ENCODE measurements at regions not wholly inside any gene's neighbourhood (a gene's known extent, or its start where the extent isn't known, plus 50 kb on each side); places are given as distances from the start of the nearest gene placed in this dataset.
A peak's percentile ranks its signal among the peaks of the same experiment; 100 is the strongest.

DNA sequence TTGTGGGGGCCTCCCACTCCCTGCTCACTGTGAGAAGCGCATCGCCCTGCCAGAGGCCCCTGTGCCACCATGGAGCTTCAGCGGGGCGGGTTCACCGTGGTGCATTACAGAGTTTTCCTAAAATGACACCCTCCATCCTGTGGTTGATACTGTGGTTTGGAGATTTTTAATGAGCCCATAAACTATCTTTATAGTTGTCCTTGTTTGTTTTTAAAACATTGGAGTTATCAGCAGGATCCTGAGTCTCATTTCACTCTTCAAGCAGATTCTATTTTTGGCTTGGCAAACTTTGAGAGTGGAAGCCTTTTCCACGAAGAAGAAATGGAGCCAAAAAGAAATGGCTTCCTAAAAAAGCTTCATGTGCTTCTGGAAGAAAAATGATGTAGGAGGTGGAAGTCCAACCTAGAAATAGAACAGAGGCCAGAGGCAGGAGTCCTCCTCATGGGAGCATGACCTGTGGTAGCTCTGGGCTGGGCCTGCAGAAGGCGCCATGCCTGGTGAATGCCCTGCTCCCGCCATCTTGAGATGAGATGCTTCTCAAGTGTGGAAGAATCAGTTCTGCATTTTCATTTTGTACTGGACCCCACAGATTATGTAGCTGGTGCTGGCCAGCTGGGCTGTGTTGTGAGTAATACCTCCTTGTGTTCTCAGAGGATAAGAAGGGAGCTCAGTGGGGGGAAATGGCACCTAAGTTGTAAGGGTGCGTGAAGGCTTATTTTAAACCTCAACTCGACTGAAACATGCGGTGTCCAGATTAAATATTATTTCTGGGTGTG lies 79.0 kb upstream of the RAI14 start:
- H3K79me2 ChIP-seq (ENCODE audit: low read length), result no peaks in the 10 kb centered on the region
- H4K20me1 ChIP-seq (ENCODE audit: insufficient read depth, low read length), result no peaks in the 10 kb centered on the region
- no peak overlapping the region for H3K9ac ChIP-seq (ENCODE audit: low read length)
- H3K9me3 ChIP-seq (ENCODE audit: insufficient read depth, low read length), result no peaks in the 10 kb centered on the region; the same call in 1 of the 2 replicates
- H3K27me3 ChIP-seq (ENCODE audit: low read depth, low read length), result no peaks in the 10 kb centered on the region
- H3K27ac ChIP-seq (ENCODE audit: low read length), result no peak overlapping the region
- H2AFZ ChIP-seq (ENCODE audit: low read depth, low read length), result peak overlapping the region; percentile 46
- peaks cover 47% of the 10 kb centered on the region for H3K4me1 ChIP-seq (ENCODE audit: low read length)
- no peak for TF ChIP-seq EZH2phosphoT487 (IDR thresholded peaks at IDR 0.05; ENCODE audit: low read depth)
- TF ChIP-seq, protein P1, sequence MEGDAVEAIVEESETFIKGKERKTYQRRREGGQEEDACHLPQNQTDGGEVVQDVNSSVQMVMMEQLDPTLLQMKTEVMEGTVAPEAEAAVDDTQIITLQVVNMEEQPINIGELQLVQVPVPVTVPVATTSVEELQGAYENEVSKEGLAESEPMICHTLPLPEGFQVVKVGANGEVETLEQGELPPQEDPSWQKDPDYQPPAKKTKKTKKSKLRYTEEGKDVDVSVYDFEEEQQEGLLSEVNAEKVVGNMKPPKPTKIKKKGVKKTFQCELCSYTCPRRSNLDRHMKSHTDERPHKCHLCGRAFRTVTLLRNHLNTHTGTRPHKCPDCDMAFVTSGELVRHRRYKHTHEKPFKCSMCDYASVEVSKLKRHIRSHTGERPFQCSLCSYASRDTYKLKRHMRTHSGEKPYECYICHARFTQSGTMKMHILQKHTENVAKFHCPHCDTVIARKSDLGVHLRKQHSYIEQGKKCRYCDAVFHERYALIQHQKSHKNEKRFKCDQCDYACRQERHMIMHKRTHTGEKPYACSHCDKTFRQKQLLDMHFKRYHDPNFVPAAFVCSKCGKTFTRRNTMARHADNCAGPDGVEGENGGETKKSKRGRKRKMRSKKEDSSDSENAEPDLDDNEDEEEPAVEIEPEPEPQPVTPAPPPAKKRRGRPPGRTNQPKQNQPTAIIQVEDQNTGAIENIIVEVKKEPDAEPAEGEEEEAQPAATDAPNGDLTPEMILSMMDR (IDR thresholded peaks at IDR 0.05; ENCODE audit: low read depth, low read length), result no peak
- peaks cover 8% of the 10 kb centered on the region for H3K36me3 ChIP-seq (replicated peaks; ENCODE audit: low read depth, low read length)
- H3K4me3 ChIP-seq (ENCODE audit: low read length), result no peak overlapping the region
- no peak overlapping the region for H3K4me2 ChIP-seq (ENCODE audit: low read length)

DNA sequence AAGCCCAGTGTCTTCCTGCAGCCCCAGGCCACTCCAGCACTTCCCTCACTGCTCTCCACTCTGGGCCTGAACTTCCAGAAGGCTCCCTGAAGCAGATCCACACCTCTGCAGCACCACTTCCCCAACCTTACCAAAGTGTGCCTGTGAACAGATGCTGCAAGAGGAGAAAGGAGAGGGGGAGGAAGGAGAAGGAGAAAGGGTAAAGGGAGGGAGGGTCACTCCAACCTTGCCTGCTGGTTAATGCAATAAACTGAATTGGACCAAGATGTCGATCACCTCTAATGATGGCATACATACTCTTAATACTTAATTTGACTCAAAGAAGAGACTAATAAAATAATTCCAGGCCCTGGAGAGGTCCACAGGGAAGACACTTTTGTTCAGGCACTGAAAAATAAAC lies 77.2 kb upstream of the RAI14 start:
- Histone ChIP-seq H3K36me3 (replicated peaks; ENCODE audit: low read depth, low read length) (peaks cover 8% of the 10 kb centered on the region), H3K79me2 (ENCODE audit: low read length) (no peaks in the 10 kb centered on the region), H3K4me2 (ENCODE audit: low read length) (no peak overlapping the region), H4K20me1 (ENCODE audit: insufficient read depth, low read length) (no peaks in the 10 kb centered on the region), H3K4me1 (ENCODE audit: low read length) (peaks cover 58% of the 10 kb centered on the region), H3K27ac (ENCODE audit: low read length) (no peak overlapping the region), H3K9me3 (ENCODE audit: insufficient read depth, low read length) (no peaks in the 10 kb centered on the region; the same call in 1 of the 2 replicates), H3K9ac (ENCODE audit: low read length) (no peak overlapping the region), H3K27me3 (ENCODE audit: low read depth, low read length) (no peaks in the 10 kb centered on the region), H2AFZ (ENCODE audit: low read depth, low read length) (no peak overlapping the region), H3K4me3 (ENCODE audit: low read length) (no peak overlapping the region)
- TF ChIP-seq EZH2phosphoT487 (IDR thresholded peaks at IDR 0.05; ENCODE audit: low read depth), result no peak

DNA sequence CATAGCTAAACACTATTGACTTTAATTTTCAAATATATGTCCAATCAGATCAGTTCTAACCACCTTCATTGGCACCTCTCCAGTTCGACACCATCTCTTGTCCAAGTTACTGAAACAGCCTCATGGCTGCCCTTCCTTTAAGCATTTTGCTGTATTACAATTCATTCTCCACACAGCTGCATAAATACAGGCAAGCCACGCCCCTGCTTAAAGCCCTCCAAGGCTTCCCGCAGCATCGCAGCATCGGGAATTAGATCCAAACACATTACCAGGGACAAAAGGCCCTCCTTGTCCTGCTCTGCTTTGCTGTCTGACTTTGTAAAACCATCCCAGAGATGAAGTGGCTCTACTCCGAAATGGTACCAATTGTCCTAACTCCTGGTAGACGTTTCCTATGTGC lies 75.1 kb upstream of the RAI14 start:
- Histone ChIP-seq H3K9ac (ENCODE audit: low read length) (no peak overlapping the region), H3K4me2 (ENCODE audit: low read length) (no peak overlapping the region), H3K27ac (ENCODE audit: low read length) (peak overlapping the region; percentile 99; the same call in 1 of the 2 replicates), H3K27me3 (ENCODE audit: low read depth, low read length) (no peaks in the 10 kb centered on the region), H2AFZ (ENCODE audit: low read depth, low read length) (no peak overlapping the region), H3K9me3 (ENCODE audit: insufficient read depth, low read length) (no peaks in the 10 kb centered on the region; the same call in 1 of the 2 replicates), H3K4me3 (ENCODE audit: low read length) (no peak overlapping the region), H3K36me3 (replicated peaks; ENCODE audit: low read depth, low read length) (peaks cover 8% of the 10 kb centered on the region), H3K79me2 (ENCODE audit: low read length) (no peaks in the 10 kb centered on the region), H3K4me1 (ENCODE audit: low read length) (peaks cover 65% of the 10 kb centered on the region), H4K20me1 (ENCODE audit: insufficient read depth, low read length) (no peaks in the 10 kb centered on the region)
- TF ChIP-seq, protein P1 (IDR thresholded peaks at IDR 0.05; ENCODE audit: low read depth, low read length), result no peak
- no peak for TF ChIP-seq EZH2phosphoT487 (IDR thresholded peaks at IDR 0.05; ENCODE audit: low read depth)

DNA sequence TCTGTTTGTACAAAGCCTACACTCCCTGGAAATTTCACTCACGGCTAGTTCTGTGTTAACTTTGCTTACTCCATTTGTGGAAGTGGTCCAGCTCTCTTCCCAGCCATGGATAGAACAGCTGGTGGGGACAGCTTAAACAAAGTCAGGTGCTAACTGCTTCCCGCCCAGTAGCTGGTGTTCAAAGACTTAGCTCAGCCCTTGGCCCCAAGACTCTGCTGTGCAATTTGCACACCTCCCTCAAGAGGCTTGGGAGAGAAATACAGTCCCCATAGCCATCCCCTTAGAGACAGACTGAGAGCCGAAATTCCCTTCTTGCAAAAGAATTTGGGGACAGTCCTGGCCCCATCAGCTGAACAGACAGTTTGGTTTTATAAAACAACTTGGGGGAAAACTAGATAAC lies 73.8 kb upstream of the RAI14 start:
- no peaks in the 10 kb centered on the region; the same call in 1 of the 2 replicates for H3K9me3 ChIP-seq (ENCODE audit: insufficient read depth, low read length)
- H3K27ac ChIP-seq (ENCODE audit: low read length), result peak overlapping the region; percentile 99
- H2AFZ ChIP-seq (ENCODE audit: low read depth, low read length), result 0 out of 2 replicates have a peak overlapping the region, but pooled peaks have one; percentile 29
- H3K4me3 ChIP-seq (ENCODE audit: low read length), result no peak overlapping the region
- no peaks in the 10 kb centered on the region for H3K27me3 ChIP-seq (ENCODE audit: low read depth, low read length)
- peak overlapping the region; percentile 73 for H3K4me2 ChIP-seq (ENCODE audit: low read length)
- H3K36me3 ChIP-seq (replicated peaks; ENCODE audit: low read depth, low read length), result peaks cover 8% of the 10 kb centered on the region
- H3K79me2 ChIP-seq (ENCODE audit: low read length), result no peaks in the 10 kb centered on the region
- TF ChIP-seq, protein P1 (IDR thresholded peaks at IDR 0.05; ENCODE audit: low read depth, low read length), result peak; percentile 43
- no peak for TF ChIP-seq EZH2phosphoT487 (IDR thresholded peaks at IDR 0.05; ENCODE audit: low read depth)
- peaks cover 72% of the 10 kb centered on the region for H3K4me1 ChIP-seq (ENCODE audit: low read length)
- no peaks in the 10 kb centered on the region for H4K20me1 ChIP-seq (ENCODE audit: insufficient read depth, low read length)
- peak overlapping the region; percentile 79 for H3K9ac ChIP-seq (ENCODE audit: low read length)

Data from OCI-LY3 (cell line).